ENCODE measurements at regions not wholly inside any gene's neighbourhood (a gene's known extent, or its start where the extent isn't known, plus 50 kb on each side); places are given as distances from the start of the nearest gene placed in this dataset.

DNA sequence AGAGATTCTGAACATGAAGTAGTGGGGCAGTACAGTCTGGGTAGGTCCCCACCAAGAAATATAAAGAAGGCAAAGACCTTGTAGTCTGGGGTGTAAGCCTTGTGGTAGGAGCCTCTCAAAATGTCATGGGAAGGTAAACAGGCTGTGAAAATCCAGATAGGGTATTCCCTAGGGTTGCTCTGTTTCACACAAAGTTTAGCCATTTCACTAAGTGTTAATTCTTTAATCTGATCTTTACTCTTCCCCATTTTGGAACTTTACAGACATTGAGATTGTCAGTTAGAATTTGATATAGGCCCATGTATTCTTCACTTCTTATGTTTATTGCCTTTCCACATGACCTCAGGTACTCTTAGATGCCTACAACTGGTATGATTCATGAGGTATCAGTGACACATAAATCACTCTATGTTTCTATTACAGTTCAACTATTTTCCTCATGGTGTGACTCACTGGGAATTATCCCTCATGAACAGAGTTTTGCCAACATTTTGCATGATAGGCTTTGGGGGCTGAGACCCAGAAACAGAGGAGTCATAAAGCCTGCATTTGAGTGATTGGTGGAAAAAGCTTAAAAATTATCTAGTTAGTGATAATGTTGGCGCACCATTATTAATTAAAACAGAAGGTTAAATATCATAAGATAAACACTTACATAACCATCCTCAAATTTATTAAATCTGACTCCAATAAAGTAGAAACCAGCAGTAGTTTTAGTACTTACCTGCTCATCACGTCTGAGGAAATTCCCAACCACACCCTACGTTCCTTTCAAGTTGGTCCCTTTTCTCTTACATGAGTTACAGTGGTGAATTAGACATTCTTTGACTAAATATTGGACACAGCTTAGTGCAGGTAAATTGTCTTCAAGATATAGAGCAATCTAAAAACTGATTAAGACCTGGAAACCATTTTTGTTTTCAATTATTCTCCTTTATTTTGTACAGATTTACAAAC lies 399.8 kb upstream of the MEF2C start:
- DNase-seq, result no peak

DNA sequence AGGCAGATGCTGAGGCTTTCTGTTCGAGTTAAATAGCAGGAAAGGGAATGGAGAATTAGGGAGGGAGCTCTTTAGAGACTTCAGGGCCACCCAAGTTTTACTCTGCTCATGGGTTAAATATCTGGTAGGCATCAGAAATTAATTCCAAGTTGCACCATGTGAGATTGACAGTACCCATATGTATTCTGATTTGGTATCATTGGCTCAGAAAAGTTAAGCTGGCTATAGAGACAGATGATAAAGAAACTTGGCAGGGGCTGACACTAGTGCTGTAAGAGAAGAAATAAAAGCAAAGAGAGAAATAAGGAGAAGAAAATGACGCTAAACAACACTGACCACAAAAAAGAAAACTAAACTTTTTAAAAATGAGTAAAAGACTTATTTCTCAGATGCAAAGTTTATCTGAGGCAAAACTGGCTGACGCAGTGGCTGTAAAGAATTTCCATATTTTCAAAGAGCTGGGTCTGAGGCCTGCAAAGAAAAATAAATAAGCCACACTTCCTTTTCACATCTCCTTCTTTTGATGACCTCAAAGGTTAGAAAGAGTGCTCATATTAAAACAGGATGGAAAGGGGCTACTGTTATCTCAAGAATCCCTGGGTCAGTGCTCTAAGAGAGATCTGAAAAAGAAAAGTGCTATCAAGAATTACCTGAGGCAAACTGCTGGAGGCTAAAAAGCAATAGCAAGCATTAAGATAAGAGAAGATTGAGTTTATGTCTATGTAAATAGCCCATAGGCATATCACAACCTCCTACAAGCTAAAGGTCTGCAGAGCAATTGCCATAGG lies 399.0 kb upstream of the MEF2C start:
- DNase-seq, result no peak

DNA sequence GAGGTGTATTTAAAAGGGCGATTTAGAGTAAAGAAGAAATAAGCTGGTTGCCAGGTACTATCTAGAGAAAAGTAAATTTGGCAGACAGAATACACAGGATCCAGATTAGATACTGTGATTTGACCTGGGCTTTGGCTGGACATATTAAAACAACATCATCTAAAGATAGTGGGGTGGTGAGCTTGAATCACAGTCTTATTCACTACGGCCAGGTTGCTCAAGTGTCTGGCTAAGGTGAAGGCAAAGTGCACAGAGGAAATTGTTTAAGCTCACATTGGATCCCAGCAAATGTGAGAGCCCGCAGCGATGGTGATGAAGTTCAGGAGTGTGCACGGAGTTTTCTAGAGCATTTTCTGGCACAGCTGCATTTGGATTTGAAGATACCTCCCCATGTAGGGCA lies 398.2 kb upstream of the MEF2C start:
- no peak for DNase-seq

DNA sequence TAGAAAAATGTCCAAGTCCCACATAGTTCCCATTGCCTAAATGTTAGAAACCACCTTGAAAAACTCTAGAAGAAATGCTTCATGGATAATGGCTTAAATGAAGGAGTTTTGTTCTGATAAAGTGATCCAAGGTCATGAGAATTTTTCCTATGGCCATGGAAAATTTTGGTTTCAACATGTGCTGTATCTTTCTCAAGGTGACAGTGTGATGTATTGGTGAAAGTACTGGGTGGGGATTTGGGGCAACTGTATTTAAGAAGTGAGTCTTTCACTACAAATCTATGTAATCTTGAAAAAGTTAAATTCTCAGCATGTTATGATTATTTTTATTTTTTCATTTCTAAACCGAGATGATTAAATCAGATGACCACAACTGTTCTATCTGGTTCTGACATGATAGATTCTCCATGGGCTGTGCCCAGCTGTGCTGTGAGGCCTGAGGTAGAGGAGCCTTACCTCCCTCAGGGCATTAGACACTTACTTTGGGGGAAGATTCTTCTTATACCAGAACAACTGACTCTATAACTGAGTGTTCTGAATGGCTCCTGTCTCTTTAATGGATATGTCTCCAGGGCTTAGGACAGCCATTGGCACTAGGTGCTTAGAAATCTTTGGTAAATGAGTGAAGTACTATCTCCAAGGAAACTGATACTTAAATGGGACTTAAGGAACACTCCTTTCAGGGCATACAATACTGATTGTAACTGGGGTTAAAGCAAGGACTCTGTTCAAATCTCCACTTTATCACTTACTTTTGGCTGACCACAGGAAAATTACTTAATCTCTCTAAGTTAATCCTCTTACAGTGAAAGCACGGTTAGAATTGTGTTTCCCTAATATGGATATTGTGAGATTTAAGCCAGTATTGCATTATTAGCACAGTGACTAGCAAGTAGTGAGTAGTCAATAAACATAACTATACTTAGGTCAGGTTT lies 397.4 kb upstream of the MEF2C start:
- no peak for DNase-seq

DNA sequence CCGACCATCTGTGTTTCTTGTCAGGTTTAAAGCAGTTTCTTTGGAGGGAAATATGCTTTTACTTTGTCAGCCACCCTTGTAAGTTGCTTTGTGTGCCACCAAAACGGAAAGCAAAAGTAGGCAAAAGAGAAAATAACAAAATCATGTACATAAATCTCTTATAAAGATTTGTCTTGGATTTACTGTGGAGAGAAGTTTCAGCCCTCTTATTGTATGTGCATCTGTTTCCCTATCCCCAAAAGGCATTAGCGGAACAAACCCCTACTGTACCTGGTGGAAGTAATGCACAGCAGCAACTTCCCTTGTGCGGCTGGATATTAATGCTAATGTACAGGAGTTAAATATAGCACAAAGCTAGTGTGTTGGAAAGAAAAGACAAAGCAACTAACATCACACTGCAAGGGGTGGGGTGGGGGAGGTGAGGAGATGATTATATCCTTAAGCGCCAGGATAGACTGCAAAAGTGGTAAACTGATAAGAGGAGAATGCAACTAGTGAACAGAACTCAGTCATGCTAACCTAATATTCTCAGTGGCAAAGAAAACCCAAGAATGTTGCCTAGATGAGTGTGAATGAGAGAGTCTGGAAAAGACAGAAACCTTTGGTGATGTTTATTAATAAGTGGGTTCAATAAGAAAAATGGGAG lies 396.5 kb upstream of the MEF2C start:
- no peak for DNase-seq

DNA sequence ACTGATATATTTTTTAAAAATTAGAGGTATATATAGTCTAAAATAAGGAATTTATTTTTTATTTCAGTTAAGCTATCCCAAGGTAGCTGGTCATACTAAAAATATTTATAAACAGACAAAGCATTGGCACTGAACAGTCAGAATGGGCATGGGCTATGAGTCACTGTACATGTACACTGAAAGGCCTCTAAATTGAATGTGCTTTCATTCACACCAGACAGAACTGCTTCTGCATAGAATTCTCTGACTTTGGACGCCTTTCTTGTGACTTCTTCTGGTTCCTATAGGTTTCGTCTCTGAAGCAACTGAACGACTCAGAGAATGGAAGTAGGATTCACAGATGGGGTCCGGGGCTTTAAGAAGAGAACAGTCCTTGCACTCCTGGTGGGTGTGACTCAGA lies 394.8 kb upstream of the MEF2C start:
- DNase-seq, result no peak

DNA sequence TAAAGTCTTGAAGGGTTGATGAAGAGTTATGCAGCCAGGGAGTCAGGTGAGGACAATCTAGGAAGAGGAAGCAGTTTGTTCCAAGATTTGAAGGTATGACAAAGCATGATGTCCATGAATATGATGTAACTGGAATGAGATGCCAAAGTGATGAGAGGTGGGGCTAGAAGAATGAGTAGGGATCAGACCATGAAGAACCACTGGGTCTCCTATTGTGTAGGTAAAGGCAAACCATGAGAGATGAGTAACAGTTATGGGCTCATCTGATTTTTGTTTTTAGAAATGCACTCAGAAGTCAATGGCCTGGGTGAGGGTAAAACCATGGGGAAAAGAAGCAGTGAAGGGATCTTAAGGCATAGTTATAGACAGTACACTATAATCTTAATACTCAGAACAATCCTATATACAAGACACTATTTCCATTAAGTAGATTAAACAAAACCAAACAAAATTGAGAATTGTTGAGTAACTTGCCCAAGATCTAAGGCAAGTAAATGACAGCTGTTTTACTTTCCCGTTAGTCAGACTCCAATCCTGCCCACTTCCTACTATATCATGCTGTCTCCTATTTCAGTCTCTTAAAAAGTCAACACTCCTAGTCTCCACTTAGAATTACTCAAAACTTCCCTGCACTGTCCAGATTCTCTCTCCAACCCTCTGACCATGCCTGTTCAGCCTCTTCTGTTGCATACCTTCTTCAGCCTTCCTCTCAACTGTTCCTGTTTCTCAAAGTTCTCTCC lies 393.8 kb upstream of the MEF2C start:
- no peak for DNase-seq

DNA sequence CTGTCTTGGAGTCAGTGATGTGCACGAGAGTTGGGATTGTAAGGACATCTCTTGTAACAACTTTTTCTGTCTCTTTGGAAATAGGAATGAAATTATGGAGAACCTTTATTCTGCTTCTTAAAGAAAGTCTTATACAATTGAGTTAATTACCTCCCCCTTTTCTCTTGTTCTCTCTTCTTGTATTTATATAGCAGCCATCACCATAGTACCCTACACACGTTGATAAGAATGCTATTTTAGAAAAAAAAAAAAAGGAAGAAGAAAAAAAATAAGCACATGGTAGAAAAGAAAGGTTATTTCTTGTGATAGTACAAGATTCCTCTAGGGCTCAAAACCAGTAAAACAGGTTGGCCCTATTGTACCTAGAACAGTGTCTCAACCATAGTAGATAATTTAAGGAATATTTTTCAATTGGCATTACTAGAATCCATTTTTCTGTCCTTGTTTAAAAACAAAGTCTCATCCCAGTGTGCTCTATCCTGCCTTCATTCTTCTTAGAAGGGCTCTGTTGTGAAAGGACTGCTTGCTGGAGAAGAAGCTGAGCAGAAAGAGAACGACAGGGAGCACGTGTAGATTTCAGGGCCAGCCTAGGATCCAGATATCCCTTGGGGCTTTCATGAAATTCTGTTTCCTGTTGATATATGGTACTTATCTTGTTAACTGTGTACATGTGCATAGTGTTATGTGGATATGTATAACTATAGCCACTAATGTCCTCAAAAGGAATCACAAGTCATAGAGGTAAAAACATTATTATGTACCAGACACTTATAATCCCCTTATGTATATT lies 392.3 kb upstream of the MEF2C start:
- DNase-seq, result no peak

DNA sequence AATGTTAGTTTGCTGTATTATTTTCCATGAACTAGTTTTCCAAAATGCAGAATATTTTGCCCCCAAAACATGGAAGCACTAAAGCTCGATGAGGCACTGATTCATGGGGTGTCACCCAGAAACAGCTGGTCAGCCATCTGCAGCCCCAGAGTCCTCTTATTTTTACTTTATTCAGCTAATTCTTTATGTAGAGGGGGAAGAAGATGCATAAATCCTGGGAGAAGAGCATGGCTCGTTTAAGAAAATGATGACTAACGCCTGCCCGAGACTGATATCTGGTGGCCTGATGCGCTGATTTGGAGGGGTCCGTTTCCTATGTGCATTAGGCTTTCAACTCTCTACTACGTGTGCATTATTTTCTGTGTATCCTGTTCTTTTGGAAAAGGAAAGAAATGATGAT lies 390.3 kb upstream of the MEF2C start:
- DNase-seq, result no peak

DNA sequence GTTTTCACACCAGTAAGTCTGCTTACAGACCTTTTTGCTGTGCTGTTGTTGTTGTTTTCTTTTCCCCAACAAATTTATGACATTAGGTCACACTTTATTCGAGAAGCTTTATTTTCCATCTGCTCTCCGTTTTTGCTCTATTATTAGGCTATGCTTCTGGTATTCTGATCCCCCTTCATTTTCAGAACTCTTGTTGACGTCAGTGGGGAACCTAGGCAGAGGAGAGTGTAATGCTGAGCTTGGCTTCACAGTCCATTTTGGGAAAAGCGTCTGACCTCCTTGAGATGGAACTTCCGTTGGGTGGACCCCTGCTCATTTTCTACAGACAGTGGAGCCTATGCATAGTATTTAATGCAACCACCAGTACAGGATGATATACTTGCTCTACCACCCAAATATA lies 387.9 kb upstream of the MEF2C start:
- no peak for DNase-seq

DNA sequence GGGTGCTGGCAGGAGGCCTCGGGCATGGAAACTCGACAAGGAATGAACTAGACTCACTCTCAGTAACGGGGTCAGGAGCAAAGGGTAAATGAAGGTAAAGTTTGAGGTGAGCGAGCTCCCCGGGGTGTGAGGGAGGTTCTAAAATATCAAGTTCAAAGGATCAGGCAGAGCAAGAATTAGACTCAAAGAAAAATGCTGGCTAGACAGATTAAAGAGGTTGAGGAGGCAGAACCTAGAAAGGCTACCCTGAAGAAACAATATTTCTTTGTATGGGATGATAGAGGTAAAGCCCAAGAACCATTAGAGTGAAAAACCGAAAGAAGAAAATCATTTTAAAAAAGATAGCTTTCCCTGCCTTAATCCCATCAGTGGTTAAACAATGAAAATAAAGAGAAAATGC lies 386.7 kb upstream of the MEF2C start:
- DNase-seq, result no peak

DNA sequence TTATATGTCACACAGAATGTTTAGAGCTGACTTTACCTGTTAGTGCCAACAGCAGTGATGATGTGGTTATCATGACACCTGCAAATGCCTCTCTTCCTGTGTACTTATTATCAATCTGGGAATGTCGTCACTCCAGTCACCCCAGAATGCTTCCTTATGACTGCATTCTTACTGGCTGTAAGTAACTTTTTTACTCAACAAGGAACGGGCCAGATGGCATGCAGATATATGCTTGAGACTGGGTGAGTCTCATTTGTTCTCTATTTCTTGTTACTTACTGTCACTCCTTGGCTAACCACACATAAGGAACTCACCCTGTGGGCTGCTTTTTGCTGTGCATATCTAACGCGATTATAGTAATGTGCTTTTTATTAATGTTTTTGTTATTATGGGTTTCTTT lies 385.5 kb upstream of the MEF2C start:
- DNase-seq, result no peak

DNA sequence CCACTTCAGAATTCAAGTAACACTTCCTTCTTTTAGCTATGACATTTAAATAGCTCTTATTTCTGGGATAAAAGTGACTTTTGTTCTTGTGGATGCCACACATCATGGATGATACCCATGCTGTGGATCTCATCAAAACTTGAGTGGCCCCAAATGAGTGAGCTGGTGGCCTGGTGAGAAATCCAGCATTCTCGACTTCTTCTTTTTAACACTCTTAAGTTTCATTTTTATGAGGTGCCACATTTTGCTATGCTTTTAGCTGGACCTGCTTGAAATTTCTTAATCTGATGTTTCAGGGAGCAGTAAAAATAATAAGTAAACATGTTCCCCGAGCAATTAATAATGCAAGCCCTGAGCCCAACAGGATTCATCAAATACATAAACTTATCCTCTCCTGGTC lies 384.8 kb upstream of the MEF2C start:
- DNase-seq, result no peak

DNA sequence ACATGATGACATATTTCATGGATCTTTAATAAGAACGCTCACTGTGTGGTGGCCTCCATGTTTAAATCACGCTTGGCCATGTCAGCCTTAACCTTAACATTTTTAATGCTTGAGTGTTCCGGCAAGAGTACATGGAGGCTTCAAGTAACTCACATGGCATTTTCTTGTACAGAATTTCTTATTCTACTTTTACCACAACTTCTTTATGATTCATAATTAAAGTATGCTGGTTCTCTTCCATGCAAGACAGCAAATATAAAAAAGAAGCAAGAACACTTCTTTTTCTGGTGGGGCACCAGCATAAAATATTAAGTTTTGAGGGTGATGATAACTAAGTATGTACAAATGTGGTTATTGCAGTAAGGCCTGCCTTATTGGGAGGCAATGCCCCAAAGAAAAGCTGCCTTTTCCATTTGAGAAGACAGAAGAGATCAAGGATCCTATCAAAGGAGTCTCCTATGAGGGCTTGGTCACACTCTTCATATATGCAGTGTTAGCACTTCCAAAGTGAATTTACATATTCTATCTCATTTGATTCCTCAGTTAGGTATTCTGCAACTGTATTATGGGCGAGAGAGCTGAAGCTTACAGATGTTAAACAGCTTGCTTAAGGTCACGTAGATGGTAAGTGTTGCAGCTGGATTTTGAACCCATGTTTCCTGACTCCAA lies 382.7 kb upstream of the MEF2C start:
- no peak for DNase-seq

DNA sequence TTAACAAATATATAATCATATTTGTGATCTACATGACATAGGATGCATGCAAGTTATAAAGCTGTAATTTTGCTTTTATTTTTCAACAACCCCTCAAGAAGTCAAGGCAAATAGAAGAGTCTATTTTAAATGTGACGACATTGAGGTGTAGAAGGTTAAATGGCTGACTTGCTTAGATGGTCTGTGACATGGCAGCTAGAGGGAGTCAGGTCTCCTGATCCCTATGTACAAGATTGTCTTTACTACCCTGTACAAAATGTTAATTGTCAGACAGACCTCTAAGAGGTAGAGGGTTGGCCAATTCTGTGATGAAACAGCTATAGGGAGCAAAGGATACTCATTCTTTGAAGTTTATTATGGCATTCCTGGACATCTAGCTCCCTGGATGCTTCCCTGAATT lies 380.9 kb upstream of the MEF2C start:
- no peak for DNase-seq

DNA sequence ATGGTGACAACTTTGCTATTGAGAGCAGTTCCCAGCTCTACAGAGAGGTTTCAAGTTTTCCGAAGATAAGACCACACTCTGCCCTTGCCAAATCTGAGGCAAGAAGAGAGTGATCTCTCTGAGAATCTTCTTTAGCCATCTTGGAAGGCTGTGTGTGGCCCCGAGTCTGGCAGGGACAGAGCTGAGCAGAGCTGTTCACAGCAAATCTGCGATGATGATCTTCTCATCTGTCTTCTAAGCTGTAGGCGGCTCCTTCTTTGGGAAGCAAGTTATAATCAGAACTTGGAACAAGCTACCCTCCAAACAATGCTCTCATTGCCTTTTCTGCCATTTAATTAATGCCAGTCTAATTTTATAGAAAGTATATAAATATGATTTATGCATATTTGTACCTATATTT lies 379.0 kb upstream of the MEF2C start:
- no peak for DNase-seq

DNA sequence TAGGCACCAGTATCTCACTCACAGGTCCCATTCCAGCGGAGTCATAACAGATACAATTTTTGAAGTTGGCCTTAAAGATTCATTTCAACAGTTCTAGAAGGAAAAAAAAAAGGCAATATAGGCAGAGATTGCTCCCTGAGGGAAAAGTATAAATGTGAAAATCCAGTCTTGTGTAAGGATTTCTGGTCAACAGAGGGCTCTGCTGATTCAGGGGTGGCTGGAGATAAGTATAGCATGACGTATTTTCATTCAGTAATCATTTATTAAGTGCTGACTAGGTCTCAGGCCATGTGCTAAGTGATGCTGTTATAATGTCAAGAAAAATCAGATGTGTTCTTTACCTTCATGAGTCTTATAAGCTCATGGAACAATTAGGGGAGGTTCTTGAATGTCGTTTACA lies 377.3 kb upstream of the MEF2C start:
- no peak for DNase-seq

DNA sequence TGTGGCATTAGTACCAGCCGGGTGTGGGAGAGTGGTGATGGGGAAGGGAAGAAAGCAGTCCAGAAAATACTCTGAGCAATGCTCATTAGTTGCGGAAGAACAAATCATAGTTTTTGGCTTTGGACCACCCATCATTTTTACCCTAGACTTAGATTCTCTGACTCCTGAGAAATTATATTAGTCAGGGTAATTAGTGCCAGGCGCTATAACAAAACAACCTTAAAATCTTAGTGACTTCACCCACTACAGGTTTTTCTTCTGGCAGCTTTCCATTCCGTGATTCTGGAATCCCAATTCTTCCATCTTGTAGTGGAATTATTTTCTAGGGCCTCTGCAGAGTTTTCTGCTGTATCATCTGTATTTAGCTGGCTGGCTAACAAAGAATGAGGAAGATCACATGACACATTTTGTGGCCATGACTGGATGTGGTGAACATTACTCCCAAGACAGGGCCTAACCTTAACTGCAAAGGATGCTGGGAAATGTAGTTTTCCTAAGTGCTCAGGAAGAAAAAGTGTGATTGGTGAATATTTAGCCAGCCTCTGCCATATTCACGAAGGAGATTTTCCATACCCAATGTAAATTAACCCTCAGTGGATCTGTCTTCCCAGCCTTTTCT lies 373.0 kb upstream of the MEF2C start:
- no peak for DNase-seq

DNA sequence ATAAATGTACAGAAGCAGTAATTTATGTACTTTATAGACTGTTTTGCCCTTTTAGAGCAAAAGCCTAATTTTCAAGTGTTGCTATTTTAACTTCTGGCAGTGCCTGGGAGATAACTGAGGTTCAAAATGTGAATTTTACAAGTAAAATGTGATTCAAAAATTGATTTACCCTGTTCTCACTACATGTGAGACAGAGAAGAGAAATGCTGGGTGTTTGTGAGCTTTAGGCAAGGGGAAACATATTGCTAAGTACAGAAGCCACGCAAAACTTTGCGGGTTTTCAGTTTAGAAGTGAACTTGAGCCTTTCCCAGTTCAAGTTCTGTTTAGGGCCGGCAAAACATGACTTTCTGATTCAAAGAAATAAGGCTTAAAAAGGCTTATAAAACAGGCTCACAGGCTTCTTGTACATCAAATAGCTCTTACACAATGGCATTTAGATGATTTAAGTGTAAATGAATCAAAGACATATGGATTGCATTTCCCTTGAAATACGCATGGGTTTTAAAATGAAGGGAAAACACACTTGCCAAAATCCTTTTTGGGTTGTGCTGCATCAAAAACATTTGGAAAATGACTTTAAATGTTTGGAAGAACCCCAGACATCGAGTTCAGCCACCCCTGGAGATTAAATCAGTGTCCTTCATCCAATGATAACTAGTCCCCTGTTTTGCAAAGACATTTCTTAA lies 370.8 kb upstream of the MEF2C start:
- no peak for DNase-seq
